ENCODE measurements at regions not wholly inside any gene's neighbourhood (a gene's known extent, or its start where the extent isn't known, plus 50 kb on each side); places are given as distances from the start of the nearest gene placed in this dataset.

GRCh38 chr1:168782559-168783116 is 53.6 kb upstream of the DPT start:
- no peak for DNase-seq
- Histone ChIP-seq H3K36me3 (no peaks in the 10 kb centered on the region), H3K4me3 (no peak overlapping the region), H3K9me3 (no peaks in the 10 kb centered on the region), H3K4me1 (ENCODE audit: insufficient read depth) (peaks cover 1% of the 10 kb centered on the region), H3K27ac (no peak overlapping the region), H3K27me3 (no peaks in the 10 kb centered on the region)
- intact Hi-C loops (cut with DNase I) = loop anchor here in 1 of 4 donors (10.0 kb wide), 1 partner anchor 148 kb away; no protein-coding TSS in a partner anchor
- WGBS, 3 donors = 62 to 82% (median 68%) methylated on average over 3 of the region's 3 CpGs
- TF ChIP-seq CTCF (IDR thresholded peaks at IDR 0.05) = no peak
- TF ChIP-seq POLR2A (IDR thresholded peaks at IDR 0.05) = no peak
- no peak for TF ChIP-seq EP300 (IDR thresholded peaks at IDR 0.05)

GRCh38 chr1:168783458-168784210 is 54.6 kb upstream of the DPT start:
- intact Hi-C loops (cut with DNase I) = loop anchor here in 1 of 4 donors (10.0 kb wide), 1 partner anchor 149 kb away; no protein-coding TSS in a partner anchor
- Histone ChIP-seq H3K4me3 (no peak overlapping the region), H3K27ac (peak overlapping the region in 1 of 2 donors; percentile 27), H3K36me3 (no peaks in the 10 kb centered on the region), H3K27me3 (no peaks in the 10 kb centered on the region), H3K9me3 (no peaks in the 10 kb centered on the region), H3K4me1 (ENCODE audit: insufficient read depth) (peaks cover 1% of the 10 kb centered on the region)
- TF ChIP-seq POLR2A (IDR thresholded peaks at IDR 0.05) = no peak
- no peak for TF ChIP-seq CTCF (IDR thresholded peaks at IDR 0.05)
- no peak for TF ChIP-seq EP300 (IDR thresholded peaks at IDR 0.05)
- DNase-seq = peak in 2 of 5 donors; percentile 16 to 29
- WGBS, 3 donors = 7 to 15% (median 10%) methylated on average over 4 of the region's 4 CpGs

- 74 to 87% (median 83%) methylated on average over 4 of the region's 4 CpGs for WGBS, 3 donors
- intact Hi-C loops (cut with DNase I) = loop anchor here in 1 of 4 donors (10.0 kb wide), 1 partner anchor 152 kb away; no protein-coding TSS in a partner anchor
- no peak for TF ChIP-seq EP300 (IDR thresholded peaks at IDR 0.05)
- no peak overlapping the region for H3K27ac ChIP-seq
- no peaks in the 10 kb centered on the region for H3K27me3 ChIP-seq
- H3K36me3 ChIP-seq = no peaks in the 10 kb centered on the region
- no peaks in the 10 kb centered on the region for H3K9me3 ChIP-seq
- no peak for DNase-seq
- H3K4me3 ChIP-seq = no peak overlapping the region
- peaks cover 1% of the 10 kb centered on the region for H3K4me1 ChIP-seq (ENCODE audit: insufficient read depth)
These were observed 57.7 kb upstream of the DPT start for GRCh38 chr1:168786476-168787330.

- TF ChIP-seq CTCF (IDR thresholded peaks at IDR 0.05) (no peak), EP300 (IDR thresholded peaks at IDR 0.05) (no peak), POLR2A (IDR thresholded peaks at IDR 0.05) (no peak)
- intact Hi-C loops (cut with DNase I) = loop anchor here in 1 of 4 donors (10.0 kb wide), 1 partner anchor 153 kb away; no protein-coding TSS in a partner anchor
- Histone ChIP-seq H3K4me3 (no peak overlapping the region), H3K9me3 (no peaks in the 10 kb centered on the region), H3K36me3 (no peaks in the 10 kb centered on the region), H3K27ac (no peak overlapping the region), H3K27me3 (no peaks in the 10 kb centered on the region), H3K4me1 (ENCODE audit: insufficient read depth) (peaks cover 1% of the 10 kb centered on the region)
- DNase-seq = no peak
- 88 to 98% (median 92%) methylated on average over 1 of the region's 1 CpG for WGBS, 3 donors
These were observed 59.3 kb upstream of the DPT start for GRCh38 chr1:168788258-168788657.

All from ovary (tissue), 7 donors.